Activated T-helper 2 cell treated with anti-CD3 and anti-CD28 coated beads, Interferon-gamma antibody, Interleukin-2, Interleukin-4, amounts not matched to agents 10 μg/mL and 5 μg/mL and 100 μg/mL, durations not matched to agents 14 hours and 24 hours and 36 hours (primary cell): ENCODE measurements at regions not wholly inside any gene's neighbourhood (a gene's known extent, or its start where the extent isn't known, plus 50 kb on each side); places are given as distances from the start of the nearest gene placed in this dataset.

Source experiments
- DNase-seq: peaks from one replicate; pipeline ENCODE4 v3.0.0; 2021; ENCODE audit warnings: low spot score
- H3K27ac Mint-ChIP-seq: one replicate; pipeline ENCODE4 v1.8.0; 2021; ENCODE audit warnings: mixed read lengths
- H3K27me3 Mint-ChIP-seq: one replicate; pipeline ENCODE4 v1.8.0; 2021; ENCODE audit warnings: low read depth, mixed read lengths
- H3K36me3 Mint-ChIP-seq: one replicate; pipeline ENCODE4 v1.8.0; 2021; ENCODE audit warnings: low read depth, mixed read lengths
- H3K4me1 Mint-ChIP-seq: one replicate; pipeline ENCODE4 v1.8.0; 2021; ENCODE audit warnings: low read depth, mixed read lengths
- H3K4me3 Mint-ChIP-seq: one replicate; pipeline ENCODE4 v1.8.0; 2021; ENCODE audit warnings: low read depth, mild to moderate bottlenecking, moderate library complexity, mixed read lengths
- H3K9me3 Mint-ChIP-seq: one replicate; pipeline ENCODE4 v1.8.0; 2021; ENCODE audit warnings: mixed read lengths
- intact Hi-C: fragments of 100-400 bp; cut with micrococcal nuclease; formaldehyde crosslinking; loops from one replicate; pipeline ENCODE4 v1.15.1; 2023

DNA sequence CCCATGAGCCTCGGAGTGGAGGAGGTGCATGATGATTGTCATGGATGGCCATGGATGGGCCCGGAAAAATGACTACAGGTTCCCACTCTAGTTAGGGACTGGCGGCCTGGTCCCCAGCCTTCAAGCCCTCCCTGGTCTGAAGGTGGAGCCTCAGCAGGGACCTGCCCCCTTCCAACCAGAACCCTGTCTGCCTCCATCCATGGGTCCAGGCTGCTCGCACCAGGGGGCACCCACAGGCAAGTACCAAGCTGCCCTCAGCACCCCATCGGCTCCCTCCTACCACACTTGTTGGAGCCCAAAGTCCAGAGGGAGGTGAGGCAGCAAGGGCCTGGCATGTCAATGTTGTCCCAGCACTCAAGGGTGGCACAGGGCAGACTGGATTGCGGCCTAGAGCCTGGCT, 2468.6 kb downstream of the PCDH7 start:
- H3K9me3 Mint-ChIP-seq: peaks cover 29% of the 10 kb centered on the region
- no peak overlapping the region for H3K27ac Mint-ChIP-seq
- no peak overlapping the region for H3K4me3 Mint-ChIP-seq
- H3K4me1 Mint-ChIP-seq: no peaks in the 10 kb centered on the region
- DNase-seq: no peak
- H3K27me3 Mint-ChIP-seq: no peaks in the 10 kb centered on the region
- intact Hi-C loops: no loop called here
- H3K36me3 Mint-ChIP-seq: no peaks in the 10 kb centered on the region

DNA sequence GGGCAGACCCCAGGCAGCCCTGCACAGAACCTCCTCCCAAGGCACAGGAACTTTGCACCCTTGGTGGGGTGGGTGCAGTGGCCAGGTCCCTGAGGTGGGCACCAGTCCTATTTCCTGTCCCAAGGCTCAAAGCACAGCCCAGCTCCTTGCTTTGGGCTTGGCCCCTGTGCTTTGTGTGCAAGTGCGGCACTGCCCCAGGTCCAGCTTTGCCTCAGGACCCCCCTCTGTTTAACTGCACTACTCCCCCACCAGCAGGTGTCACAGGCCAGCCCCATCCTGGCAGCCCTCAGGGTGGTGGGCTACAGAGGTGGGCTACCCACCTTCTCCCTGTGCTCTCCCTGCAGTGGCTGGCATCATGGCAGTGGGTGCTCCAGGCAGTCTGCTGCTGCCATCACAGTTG, 2469.0 kb downstream of the PCDH7 start:
- DNase-seq: no peak
- H3K27ac Mint-ChIP-seq: no peak overlapping the region
- H3K4me1 Mint-ChIP-seq: no peaks in the 10 kb centered on the region
- H3K9me3 Mint-ChIP-seq: peaks cover 27% of the 10 kb centered on the region
- intact Hi-C loops: no loop called here
- H3K4me3 Mint-ChIP-seq: no peak overlapping the region
- H3K27me3 Mint-ChIP-seq: no peaks in the 10 kb centered on the region
- H3K36me3 Mint-ChIP-seq: no peaks in the 10 kb centered on the region

DNA sequence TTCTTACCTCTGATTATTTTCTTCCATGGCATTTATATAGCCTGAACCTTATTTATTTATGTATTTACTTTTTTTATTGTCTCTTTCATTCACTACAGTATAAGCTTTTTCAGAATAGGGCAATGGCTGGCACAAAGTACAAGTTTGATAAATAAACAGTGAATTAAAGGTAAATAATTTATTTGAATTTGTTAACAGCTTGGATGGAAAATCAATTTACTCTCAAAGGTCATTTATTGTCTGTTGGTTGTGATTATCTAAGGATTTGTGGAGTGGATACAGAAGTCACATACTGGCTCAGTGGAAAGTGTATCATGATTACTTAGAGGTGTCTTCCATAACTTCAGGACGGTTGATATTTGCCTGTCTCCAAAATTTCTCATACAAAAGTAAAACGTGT, 2472.9 kb downstream of the PCDH7 start:
- H3K4me1 Mint-ChIP-seq: no peaks in the 10 kb centered on the region
- peaks cover 25% of the 10 kb centered on the region for H3K9me3 Mint-ChIP-seq
- no peak overlapping the region for H3K4me3 Mint-ChIP-seq
- intact Hi-C loops: no loop called here
- no peaks in the 10 kb centered on the region for H3K36me3 Mint-ChIP-seq
- H3K27me3 Mint-ChIP-seq: no peaks in the 10 kb centered on the region
- no peak overlapping the region for H3K27ac Mint-ChIP-seq
- DNase-seq: no peak

DNA sequence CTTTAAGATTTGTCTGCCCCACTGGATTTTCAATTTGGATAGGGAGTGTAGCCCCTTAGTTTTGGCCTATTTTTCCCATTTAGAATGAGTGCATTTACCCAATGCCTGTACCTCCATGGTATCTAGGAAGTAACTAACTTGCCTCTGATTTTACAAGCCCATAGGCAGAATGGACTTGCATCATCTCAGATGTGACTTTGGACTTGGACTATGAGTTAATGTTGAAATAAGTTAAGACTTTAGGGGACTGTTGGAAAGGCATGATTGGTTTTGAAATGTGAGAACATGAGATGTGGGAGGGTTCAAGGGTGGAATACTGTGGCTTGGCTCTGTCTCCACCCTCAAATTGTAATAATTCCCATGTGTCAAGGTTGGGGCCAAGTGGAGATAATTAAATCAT, 2480.2 kb downstream of the PCDH7 start:
- intact Hi-C loops: no loop called here
- H3K9me3 Mint-ChIP-seq: peaks cover 37% of the 10 kb centered on the region
- no peaks in the 10 kb centered on the region for H3K4me1 Mint-ChIP-seq
- DNase-seq: no peak
- no peaks in the 10 kb centered on the region for H3K36me3 Mint-ChIP-seq
- no peak overlapping the region for H3K27ac Mint-ChIP-seq
- no peaks in the 10 kb centered on the region for H3K27me3 Mint-ChIP-seq
- H3K4me3 Mint-ChIP-seq: no peak overlapping the region

GRCh38 chr4:33218238-33218637, 2498.1 kb downstream of the PCDH7 start:
- Mint-ChIP-seq H3K9me3 (peaks cover 33% of the 10 kb centered on the region), H3K4me1 (no peaks in the 10 kb centered on the region), H3K27ac (no peak overlapping the region), H3K27me3 (no peaks in the 10 kb centered on the region), H3K36me3 (no peaks in the 10 kb centered on the region), H3K4me3 (no peak overlapping the region)
- intact Hi-C loops: no loop called here
- no peak for DNase-seq

GRCh38 chr4:33226133-33226532, 2506.0 kb downstream of the PCDH7 start:
- H3K36me3 Mint-ChIP-seq: no peaks in the 10 kb centered on the region
- H3K27me3 Mint-ChIP-seq: no peaks in the 10 kb centered on the region
- DNase-seq: no peak
- intact Hi-C loops: no loop called here
- H3K9me3 Mint-ChIP-seq: peaks cover 43% of the 10 kb centered on the region
- H3K4me3 Mint-ChIP-seq: no peak overlapping the region
- H3K27ac Mint-ChIP-seq: no peak overlapping the region
- no peaks in the 10 kb centered on the region for H3K4me1 Mint-ChIP-seq

DNA sequence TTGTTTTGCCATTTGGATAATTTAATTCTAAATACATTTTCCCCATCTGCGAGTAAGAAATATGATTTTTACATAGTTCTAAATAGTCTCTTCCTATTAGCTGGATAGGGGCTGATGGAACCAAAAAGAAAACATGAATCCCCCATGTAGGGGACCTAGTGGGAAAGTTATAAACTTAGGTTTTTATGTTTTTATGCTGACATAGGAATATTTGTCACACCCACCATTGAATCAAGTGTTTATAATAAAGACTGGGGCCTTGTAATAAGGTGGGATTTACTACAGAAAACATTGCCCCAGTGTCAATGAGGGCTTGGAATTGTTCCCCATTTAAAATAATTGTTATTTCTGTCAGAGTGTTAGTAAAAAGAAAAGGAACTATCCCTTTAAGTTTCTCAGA, 2506.6 kb downstream of the PCDH7 start:
- H3K4me3 Mint-ChIP-seq: no peak overlapping the region
- peaks cover 44% of the 10 kb centered on the region for H3K9me3 Mint-ChIP-seq
- H3K4me1 Mint-ChIP-seq: no peaks in the 10 kb centered on the region
- intact Hi-C loops: no loop called here
- H3K27ac Mint-ChIP-seq: no peak overlapping the region
- H3K36me3 Mint-ChIP-seq: no peaks in the 10 kb centered on the region
- H3K27me3 Mint-ChIP-seq: no peaks in the 10 kb centered on the region
- no peak for DNase-seq

GRCh38 chr4:33255094-33255493, 2534.9 kb downstream of the PCDH7 start:
- Mint-ChIP-seq H3K9me3 (peaks cover 34% of the 10 kb centered on the region), H3K27ac (no peak overlapping the region), H3K27me3 (no peaks in the 10 kb centered on the region), H3K4me3 (no peak overlapping the region), H3K36me3 (no peaks in the 10 kb centered on the region), H3K4me1 (no peaks in the 10 kb centered on the region)
- DNase-seq: no peak
- intact Hi-C loops: no loop called here

DNA sequence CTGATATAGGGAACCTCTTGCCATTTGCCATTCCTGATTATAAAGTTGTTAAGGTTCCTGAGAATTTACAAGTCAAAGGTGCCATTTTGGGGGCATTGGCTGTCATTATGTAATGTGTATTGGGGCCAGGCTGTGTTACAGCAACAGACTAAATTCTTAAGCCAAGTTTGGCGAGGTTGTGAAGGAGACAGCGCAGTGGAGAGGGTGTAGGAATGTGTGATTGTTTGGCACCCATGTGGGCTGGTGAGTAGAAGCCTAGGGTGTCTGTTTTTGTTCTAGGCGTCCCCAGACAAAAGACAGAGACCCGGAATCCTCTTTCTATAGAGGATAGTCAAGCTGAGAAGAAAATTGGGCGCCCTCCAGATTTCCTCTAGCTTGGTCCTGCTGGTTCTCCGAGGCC, 2535.3 kb downstream of the PCDH7 start:
- Mint-ChIP-seq H3K4me3 (no peak overlapping the region), H3K27me3 (no peaks in the 10 kb centered on the region), H3K4me1 (no peaks in the 10 kb centered on the region), H3K9me3 (peaks cover 35% of the 10 kb centered on the region), H3K27ac (no peak overlapping the region), H3K36me3 (no peaks in the 10 kb centered on the region)
- DNase-seq: no peak
- intact Hi-C loops: no loop called here

- H3K36me3 Mint-ChIP-seq: no peaks in the 10 kb centered on the region
- no peaks in the 10 kb centered on the region for H3K27me3 Mint-ChIP-seq
- H3K4me1 Mint-ChIP-seq: no peaks in the 10 kb centered on the region
- intact Hi-C loops: no loop called here
- peaks cover 44% of the 10 kb centered on the region for H3K9me3 Mint-ChIP-seq
- no peak for DNase-seq
- no peak overlapping the region for H3K27ac Mint-ChIP-seq
- H3K4me3 Mint-ChIP-seq: no peak overlapping the region
Observed at GRCh38 chr4:33262824-33263223, 2542.7 kb downstream of the PCDH7 start.

- H3K4me3 Mint-ChIP-seq: no peak overlapping the region
- H3K27me3 Mint-ChIP-seq: no peaks in the 10 kb centered on the region
- peaks cover 24% of the 10 kb centered on the region for H3K9me3 Mint-ChIP-seq
- no peak overlapping the region for H3K27ac Mint-ChIP-seq
- no peak for DNase-seq
- H3K4me1 Mint-ChIP-seq: no peaks in the 10 kb centered on the region
- intact Hi-C loops: no loop called here
- no peaks in the 10 kb centered on the region for H3K36me3 Mint-ChIP-seq
Observed at GRCh38 chr4:33268776-33269175, 2548.6 kb downstream of the PCDH7 start.

- intact Hi-C loops: no loop called here
- no peak for DNase-seq
- Mint-ChIP-seq H3K27ac (no peak overlapping the region), H3K4me3 (no peak overlapping the region), H3K27me3 (no peaks in the 10 kb centered on the region), H3K9me3 (peaks cover 13% of the 10 kb centered on the region), H3K4me1 (no peaks in the 10 kb centered on the region), H3K36me3 (no peaks in the 10 kb centered on the region)
Observed at GRCh38 chr4:33270403-33270802, 2550.2 kb downstream of the PCDH7 start.

- no peak overlapping the region for H3K27ac Mint-ChIP-seq
- no peaks in the 10 kb centered on the region for H3K4me1 Mint-ChIP-seq
- no peak overlapping the region for H3K4me3 Mint-ChIP-seq
- intact Hi-C loops: no loop called here
- DNase-seq: no peak
- H3K9me3 Mint-ChIP-seq: peaks cover 15% of the 10 kb centered on the region
- no peaks in the 10 kb centered on the region for H3K27me3 Mint-ChIP-seq
- H3K36me3 Mint-ChIP-seq: no peaks in the 10 kb centered on the region
Observed at GRCh38 chr4:33272722-33273121, 2552.6 kb downstream of the PCDH7 start.

- Mint-ChIP-seq H3K9me3 (peaks cover 40% of the 10 kb centered on the region), H3K4me3 (no peak overlapping the region), H3K36me3 (no peaks in the 10 kb centered on the region), H3K27ac (no peak overlapping the region), H3K27me3 (no peaks in the 10 kb centered on the region), H3K4me1 (no peaks in the 10 kb centered on the region)
- DNase-seq: no peak
- intact Hi-C loops: no loop called here
Observed at GRCh38 chr4:33283818-33284217, 2563.6 kb downstream of the PCDH7 start.
